ENCODE measurements at regions not wholly inside any gene's neighbourhood (a gene's known extent, or its start where the extent isn't known, plus 50 kb on each side); places are given as distances from the start of the nearest gene placed in this dataset.

- DNase-seq (ENCODE audit: low spot score) = peak; percentile 28
Observed at GRCh38 chr13:107203146-107203847, 635.4 kb upstream of the ARGLU1 start.

GRCh38 chr13:107202371-107203023 is 634.6 kb upstream of the ARGLU1 start:
- DNase-seq (ENCODE audit: low spot score) = peak; percentile 30

GRCh38 chr13:107200491-107200890 is 632.6 kb upstream of the ARGLU1 start:
- no peak for DNase-seq (ENCODE audit: low spot score)

GRCh38 chr13:107192289-107192688 is 624.4 kb upstream of the ARGLU1 start:
- DNase-seq (ENCODE audit: low spot score) = peak; percentile 62

- DNase-seq (ENCODE audit: low spot score) = no peak
Observed at GRCh38 chr13:107190065-107190464, 622.1 kb upstream of the ARGLU1 start.

- peak; percentile 29 for DNase-seq (ENCODE audit: low spot score)
Observed at GRCh38 chr13:107185889-107186288, 618.0 kb upstream of the ARGLU1 start.

GRCh38 chr13:107170270-107170931 is 602.5 kb upstream of the ARGLU1 start:
- no peak for DNase-seq (ENCODE audit: low spot score)

- no peak for DNase-seq (ENCODE audit: low spot score)
Observed at GRCh38 chr13:107157271-107157670, 589.3 kb upstream of the ARGLU1 start.

- DNase-seq (ENCODE audit: low spot score) = no peak
Observed at GRCh38 chr13:107144432-107144831, 576.5 kb upstream of the ARGLU1 start.

- no peak for DNase-seq (ENCODE audit: low spot score)
Observed at GRCh38 chr13:107141767-107142166, 573.8 kb upstream of the ARGLU1 start.

GRCh38 chr13:107139006-107139405 is 571.1 kb upstream of the ARGLU1 start:
- no peak for DNase-seq (ENCODE audit: low spot score)

GRCh38 chr13:107138486-107138885 is 570.5 kb upstream of the ARGLU1 start:
- peak; percentile 5 for DNase-seq (ENCODE audit: low spot score)

- DNase-seq (ENCODE audit: low spot score) = no peak
Observed at GRCh38 chr13:107133950-107134349, 566.0 kb upstream of the ARGLU1 start.

- no peak for DNase-seq (ENCODE audit: low spot score)
Observed at GRCh38 chr13:107130566-107130965, 562.6 kb upstream of the ARGLU1 start.

- DNase-seq (ENCODE audit: low spot score) = no peak
Observed at GRCh38 chr13:107124730-107125129, 556.8 kb upstream of the ARGLU1 start.

- DNase-seq (ENCODE audit: low spot score) = peak; percentile 33
Observed at GRCh38 chr13:107124129-107124718, 556.3 kb upstream of the ARGLU1 start.

- DNase-seq (ENCODE audit: low spot score) = no peak
Observed at GRCh38 chr13:107121793-107122192, 553.9 kb upstream of the ARGLU1 start.

- DNase-seq (ENCODE audit: low spot score) = no peak
Observed at GRCh38 chr13:107119989-107120881, 552.3 kb upstream of the ARGLU1 start.

- DNase-seq (ENCODE audit: low spot score) = no peak
Observed at GRCh38 chr13:107118506-107118905, 550.6 kb upstream of the ARGLU1 start.

GRCh38 chr13:107117327-107118012 is 549.5 kb upstream of the ARGLU1 start:
- peak; percentile 58 for DNase-seq (ENCODE audit: low spot score)

- DNase-seq (ENCODE audit: low spot score) = no peak
Observed at GRCh38 chr13:107113387-107113786, 545.5 kb upstream of the ARGLU1 start.
